HEK293 (cell line): ENCODE measurements at regions not wholly inside any gene's neighbourhood (a gene's known extent, or its start where the extent isn't known, plus 50 kb on each side); places are given as distances from the start of the nearest gene placed in this dataset.

Source experiments
- TCF7L2 ChIP-seq: IDR thresholded peaks from 2 replicates; pipeline ENCODE4 v1.6.1; 2011; ENCODE audit warnings: low read depth, mild to moderate bottlenecking, inconsistent platforms, low read length, moderate library complexity, borderline replicate concordance
- ZNF114 ChIP-seq: fragments of 450-650 bp; formaldehyde crosslinking; IDR thresholded peaks from 2 replicates; pipeline ENCODE4 v1.5.0; 2017; ENCODE audit warnings: missing biosample characterization, missing genetic modification characterization
- ZNF274 ChIP-seq, 2 experiments: fragments of 200-500 bp in 1 of 2; fragments of 450-650 bp in 1 of 2; sonication (Bioruptor generic) in 1 of 2; formaldehyde crosslinking in 1 of 2; IDR thresholded peaks; 2 replicates each; pipeline versions ENCODE4 v1.5.1 to v1.6.1; 2014 to 2016; ENCODE audit warnings: borderline replicate concordance in 1 of 2, inconsistent platforms in 1 of 2, low read length in 1 of 2, missing biosample characterization in 1 of 2, missing genetic modification characterization in 1 of 2
- ZNF629 ChIP-seq: fragments of 450-650 bp; formaldehyde crosslinking; IDR thresholded peaks from 2 replicates; pipeline ENCODE4 v1.5.1; 2017; ENCODE audit warnings: missing biosample characterization, missing genetic modification characterization
- ZNF747 ChIP-seq: fragments of 450-650 bp; formaldehyde crosslinking; IDR thresholded peaks from 2 replicates; pipeline ENCODE4 v1.5.1; 2016; ENCODE audit warnings: missing biosample characterization, missing genetic modification characterization
- ZSCAN5A ChIP-seq: fragments of 450-650 bp; formaldehyde crosslinking; IDR thresholded peaks from 2 replicates; pipeline ENCODE4 v1.5.1; 2016; ENCODE audit warnings: missing biosample characterization, missing genetic modification characterization
- TF ChIP-seq, protein P1 (sequence below): fragments of 450-650 bp; formaldehyde crosslinking; IDR thresholded peaks from 2 replicates; pipeline ENCODE4 v1.5.1; 2016; ENCODE audit warnings: missing biosample characterization, missing genetic modification characterization
- TF ChIP-seq, protein P2 (sequence below): fragments of 450-650 bp; formaldehyde crosslinking; IDR thresholded peaks from 2 replicates; pipeline ENCODE4 v1.5.1; 2016; ENCODE audit warnings: missing biosample characterization, missing genetic modification characterization

DNA sequence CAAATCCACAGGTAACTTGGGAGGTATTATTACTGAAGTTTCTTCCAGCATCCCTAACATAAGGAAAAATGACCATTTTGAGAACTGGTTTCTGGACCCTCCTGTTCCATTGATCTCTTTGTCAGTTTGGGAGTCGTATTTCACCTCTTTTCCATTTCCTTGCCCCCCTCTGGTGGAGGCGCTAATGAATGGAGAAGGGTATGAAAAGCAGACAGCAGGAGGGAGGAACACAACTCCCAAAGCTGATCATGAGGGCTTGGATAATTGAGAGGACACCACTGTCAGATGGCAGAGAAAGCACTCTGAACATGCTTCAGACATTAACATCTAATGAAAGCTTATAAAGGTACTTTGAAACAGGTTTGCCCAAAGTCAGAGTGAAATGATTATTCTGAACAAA, 56.6 kb upstream of the TLK1 start:
- TF ChIP-seq ZNF629 (tag by site-specific recombination), result no peak
- TF ChIP-seq, protein P1, sequence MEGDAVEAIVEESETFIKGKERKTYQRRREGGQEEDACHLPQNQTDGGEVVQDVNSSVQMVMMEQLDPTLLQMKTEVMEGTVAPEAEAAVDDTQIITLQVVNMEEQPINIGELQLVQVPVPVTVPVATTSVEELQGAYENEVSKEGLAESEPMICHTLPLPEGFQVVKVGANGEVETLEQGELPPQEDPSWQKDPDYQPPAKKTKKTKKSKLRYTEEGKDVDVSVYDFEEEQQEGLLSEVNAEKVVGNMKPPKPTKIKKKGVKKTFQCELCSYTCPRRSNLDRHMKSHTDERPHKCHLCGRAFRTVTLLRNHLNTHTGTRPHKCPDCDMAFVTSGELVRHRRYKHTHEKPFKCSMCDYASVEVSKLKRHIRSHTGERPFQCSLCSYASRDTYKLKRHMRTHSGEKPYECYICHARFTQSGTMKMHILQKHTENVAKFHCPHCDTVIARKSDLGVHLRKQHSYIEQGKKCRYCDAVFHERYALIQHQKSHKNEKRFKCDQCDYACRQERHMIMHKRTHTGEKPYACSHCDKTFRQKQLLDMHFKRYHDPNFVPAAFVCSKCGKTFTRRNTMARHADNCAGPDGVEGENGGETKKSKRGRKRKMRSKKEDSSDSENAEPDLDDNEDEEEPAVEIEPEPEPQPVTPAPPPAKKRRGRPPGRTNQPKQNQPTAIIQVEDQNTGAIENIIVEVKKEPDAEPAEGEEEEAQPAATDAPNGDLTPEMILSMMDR (tag by site-specific recombination), result no peak
- no peak for TF ChIP-seq ZNF747 (tag by site-specific recombination)
- no peak for TF ChIP-seq ZSCAN5A (tag by site-specific recombination)
- no peak for TF ChIP-seq TCF7L2
- TF ChIP-seq, protein P2, sequence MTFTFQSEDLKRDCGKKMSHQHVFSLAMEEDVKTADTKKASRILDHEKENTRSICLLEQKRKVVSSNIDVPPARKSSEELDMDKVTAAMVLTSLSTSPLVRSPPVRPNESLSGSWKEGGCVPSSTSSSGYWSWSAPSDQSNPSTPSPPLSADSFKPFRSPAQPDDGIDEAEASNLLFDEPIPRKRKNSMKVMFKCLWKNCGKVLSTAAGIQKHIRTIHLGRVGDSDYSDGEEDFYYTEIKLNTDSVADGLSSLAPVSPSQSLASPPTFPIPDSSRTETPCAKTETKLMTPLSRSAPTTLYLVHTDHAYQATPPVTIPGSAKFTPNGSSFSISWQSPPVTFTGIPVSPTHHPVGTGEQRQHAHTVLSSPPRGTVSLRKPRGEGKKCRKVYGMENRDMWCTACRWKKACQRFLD (tag by site-specific recombination), result no peak
- no peak for TF ChIP-seq ZNF114
- no peak for TF ChIP-seq ZNF274 (IDR thresholded peaks at IDR 0.05; ENCODE audit: low read length)
- TF ChIP-seq ZNF274 (tag by site-specific recombination; IDR thresholded peaks at IDR 0.05; ENCODE audit: borderline replicate concordance), result no peak
